ENCODE measurements at regions not wholly inside any gene's neighbourhood (a gene's known extent, or its start where the extent isn't known, plus 50 kb on each side); places are given as distances from the start of the nearest gene placed in this dataset.

GRCh38 chr2:114128725-114129124 is 238.8 kb downstream of the ACTR3 start:
- TF ChIP-seq, protein P1, sequence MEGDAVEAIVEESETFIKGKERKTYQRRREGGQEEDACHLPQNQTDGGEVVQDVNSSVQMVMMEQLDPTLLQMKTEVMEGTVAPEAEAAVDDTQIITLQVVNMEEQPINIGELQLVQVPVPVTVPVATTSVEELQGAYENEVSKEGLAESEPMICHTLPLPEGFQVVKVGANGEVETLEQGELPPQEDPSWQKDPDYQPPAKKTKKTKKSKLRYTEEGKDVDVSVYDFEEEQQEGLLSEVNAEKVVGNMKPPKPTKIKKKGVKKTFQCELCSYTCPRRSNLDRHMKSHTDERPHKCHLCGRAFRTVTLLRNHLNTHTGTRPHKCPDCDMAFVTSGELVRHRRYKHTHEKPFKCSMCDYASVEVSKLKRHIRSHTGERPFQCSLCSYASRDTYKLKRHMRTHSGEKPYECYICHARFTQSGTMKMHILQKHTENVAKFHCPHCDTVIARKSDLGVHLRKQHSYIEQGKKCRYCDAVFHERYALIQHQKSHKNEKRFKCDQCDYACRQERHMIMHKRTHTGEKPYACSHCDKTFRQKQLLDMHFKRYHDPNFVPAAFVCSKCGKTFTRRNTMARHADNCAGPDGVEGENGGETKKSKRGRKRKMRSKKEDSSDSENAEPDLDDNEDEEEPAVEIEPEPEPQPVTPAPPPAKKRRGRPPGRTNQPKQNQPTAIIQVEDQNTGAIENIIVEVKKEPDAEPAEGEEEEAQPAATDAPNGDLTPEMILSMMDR (IDR thresholded peaks at IDR 0.05 in 4 of 5, conservative IDR thresholded peaks at IDR 0.05 in 1 of 5), result no peak
- TF ChIP-seq POLR2A (IDR thresholded peaks at IDR 0.05), result no peak

Measured in gastrocnemius medialis (tissue), 4 donors.